ENCODE measurements at regions not wholly inside any gene's neighbourhood (a gene's known extent, or its start where the extent isn't known, plus 50 kb on each side); places are given as distances from the start of the nearest gene placed in this dataset.

DNA sequence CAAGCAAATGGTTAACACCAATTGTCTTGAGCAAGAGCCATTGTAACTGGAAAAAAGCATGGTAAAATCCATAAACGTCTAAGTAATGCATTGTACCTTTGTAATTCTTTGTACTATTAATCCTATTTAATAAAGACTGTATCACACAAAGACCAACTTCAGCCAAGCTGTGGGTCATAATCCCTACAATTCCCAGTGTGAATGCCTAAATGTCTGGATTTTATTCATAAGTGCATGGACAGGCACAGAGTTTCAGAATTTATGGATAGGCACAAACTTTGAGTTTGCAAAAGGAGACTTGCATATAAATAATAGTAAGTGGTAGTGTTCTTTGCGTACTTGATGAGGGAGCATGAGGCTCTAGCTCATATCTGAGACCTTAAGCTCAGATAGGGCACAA, 1280.2 kb upstream of the WWC1 start:
- Histone ChIP-seq H3K27ac (ENCODE audit: insufficient read depth, low read depth, low read length, poor library complexity, severe bottlenecking) (no peak overlapping the region), H3K4me3 (ENCODE audit: insufficient read depth, low read depth, low read length) (no peak overlapping the region), H3K4me1 (ENCODE audit: control insufficient read depth, insufficient read depth, low read length) (no peaks in the 10 kb centered on the region), H3K27me3 (ENCODE audit: control insufficient read depth, insufficient read depth, low read length, poor library complexity, severe bottlenecking) (no peaks in the 10 kb centered on the region), H3K9me3 (ENCODE audit: control insufficient read depth, low read length) (no peaks in the 10 kb centered on the region), H3K36me3 (ENCODE audit: control insufficient read depth, insufficient read depth, low read length) (no peaks in the 10 kb centered on the region)
- WGBS, 2 experiments: 93 to 96% methylated on average over 1 to 2 of the region's 2 CpGs

DNA sequence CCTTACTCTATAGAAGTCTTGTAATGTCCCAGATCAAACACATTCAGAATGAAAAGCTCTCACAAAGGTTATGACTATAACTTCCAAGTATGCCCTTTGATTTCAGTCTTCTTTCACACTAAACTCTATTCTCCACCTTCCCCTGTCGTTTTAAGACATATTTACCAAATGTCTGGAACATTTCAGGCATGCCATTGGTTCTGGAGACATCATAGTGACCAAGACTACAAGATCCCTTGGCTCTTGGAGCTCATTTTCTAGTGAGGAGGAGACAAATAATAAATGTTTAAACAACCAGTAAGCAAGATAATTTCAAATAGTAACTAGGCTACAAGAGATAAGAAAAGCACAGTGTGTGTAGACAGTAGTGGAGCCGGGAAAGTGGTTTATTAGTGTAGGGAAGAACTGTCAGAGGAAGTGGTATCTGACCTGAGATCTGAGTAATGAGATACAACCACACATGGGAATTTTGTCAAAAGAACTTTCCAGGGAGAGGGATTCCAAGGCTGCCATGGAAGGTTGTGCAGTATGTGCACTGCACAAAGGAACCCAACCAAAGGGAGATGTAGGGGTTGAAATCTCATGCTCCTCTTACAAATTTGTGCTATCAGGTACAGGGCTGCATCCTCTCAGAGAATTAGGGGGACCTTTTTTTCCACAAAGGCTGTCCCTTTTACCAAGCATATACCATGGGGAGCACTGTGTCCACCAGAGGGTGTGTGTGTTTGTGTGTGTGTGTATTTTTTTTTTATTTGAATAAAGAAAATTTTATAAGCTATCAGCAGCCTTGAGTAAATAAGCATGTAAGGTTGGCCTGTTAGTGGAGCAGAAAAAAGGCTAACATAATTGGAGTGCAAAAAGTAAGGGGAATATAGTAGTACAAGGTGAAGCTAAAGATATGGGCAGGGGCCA, 1279.1 kb upstream of the WWC1 start:
- H3K4me3 ChIP-seq (ENCODE audit: insufficient read depth, low read depth, low read length): no peak overlapping the region
- H3K4me1 ChIP-seq (ENCODE audit: control insufficient read depth, insufficient read depth, low read length): no peaks in the 10 kb centered on the region
- 71 to 76% methylated on average over 2 of the region's 2 CpGs for WGBS, 2 experiments
- no peaks in the 10 kb centered on the region for H3K27me3 ChIP-seq (ENCODE audit: control insufficient read depth, insufficient read depth, low read length, poor library complexity, severe bottlenecking)
- no peaks in the 10 kb centered on the region for H3K36me3 ChIP-seq (ENCODE audit: control insufficient read depth, insufficient read depth, low read length)
- H3K9me3 ChIP-seq (ENCODE audit: control insufficient read depth, low read length): no peaks in the 10 kb centered on the region
- no peak overlapping the region for H3K27ac ChIP-seq (ENCODE audit: insufficient read depth, low read depth, low read length, poor library complexity, severe bottlenecking)

DNA sequence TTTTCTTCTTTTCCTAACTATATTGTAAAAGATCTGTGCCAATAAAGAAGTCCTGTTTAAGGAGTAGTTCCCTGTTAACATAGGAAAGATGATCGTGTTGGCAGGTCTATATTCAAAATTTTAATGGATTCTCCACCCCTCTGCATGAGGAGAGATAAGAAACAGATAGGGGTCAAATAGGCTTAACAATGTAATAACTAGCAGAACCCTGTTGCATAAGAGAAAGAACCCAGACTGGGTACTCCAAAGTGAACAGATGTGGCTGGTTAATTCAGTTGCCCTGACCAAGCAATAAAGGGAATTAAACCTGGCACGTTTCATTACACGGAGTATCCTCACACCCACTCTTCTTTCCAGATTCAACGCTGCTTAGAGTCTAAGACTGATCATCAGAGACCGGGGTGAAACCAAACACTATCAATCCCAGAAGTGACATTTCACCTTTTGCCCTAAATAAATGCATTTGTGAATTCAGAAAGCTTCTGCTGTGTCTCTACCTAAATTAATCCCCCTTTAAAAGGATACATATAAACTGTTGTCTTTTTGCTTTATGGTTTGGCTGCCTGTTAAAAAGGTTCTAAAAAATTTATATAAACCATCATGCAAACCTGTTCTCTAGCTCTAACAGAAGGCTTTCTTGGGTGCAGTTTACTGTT, 1276.9 kb upstream of the WWC1 start:
- no peaks in the 10 kb centered on the region for H3K9me3 ChIP-seq (ENCODE audit: control insufficient read depth, low read length)
- H3K27me3 ChIP-seq (ENCODE audit: control insufficient read depth, insufficient read depth, low read length, poor library complexity, severe bottlenecking): no peaks in the 10 kb centered on the region
- no peaks in the 10 kb centered on the region for H3K4me1 ChIP-seq (ENCODE audit: control insufficient read depth, insufficient read depth, low read length)
- H3K36me3 ChIP-seq (ENCODE audit: control insufficient read depth, insufficient read depth, low read length): no peaks in the 10 kb centered on the region
- H3K27ac ChIP-seq (ENCODE audit: insufficient read depth, low read depth, low read length, poor library complexity, severe bottlenecking): no peak overlapping the region
- WGBS, 2 experiments: 87 to 92% methylated on average over 5 of the region's 5 CpGs
- no peak overlapping the region for H3K4me3 ChIP-seq (ENCODE audit: insufficient read depth, low read depth, low read length)

DNA sequence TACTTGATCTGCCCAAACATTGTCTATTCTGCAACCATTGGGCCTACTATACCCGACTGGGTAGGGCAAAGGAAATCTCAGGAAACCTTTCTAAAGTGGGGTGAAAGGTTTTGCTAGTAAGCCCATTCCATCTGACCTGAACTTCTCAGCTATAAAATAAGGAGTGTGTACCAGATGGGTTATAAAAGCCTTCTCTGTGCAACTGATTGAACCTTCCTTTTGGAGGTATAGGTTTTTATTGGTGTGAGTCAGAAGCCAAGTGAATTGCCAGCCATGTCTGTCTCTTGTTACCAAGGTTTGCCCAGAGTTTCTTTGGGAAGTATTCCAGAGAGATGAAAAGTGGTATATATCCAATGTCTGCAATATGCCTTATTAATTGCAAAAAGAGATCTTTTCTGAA, 1271.0 kb upstream of the WWC1 start:
- Histone ChIP-seq H3K27ac (ENCODE audit: insufficient read depth, low read depth, low read length, poor library complexity, severe bottlenecking) (no peak overlapping the region), H3K9me3 (ENCODE audit: control insufficient read depth, low read length) (no peaks in the 10 kb centered on the region), H3K4me1 (ENCODE audit: control insufficient read depth, insufficient read depth, low read length) (no peaks in the 10 kb centered on the region), H3K36me3 (ENCODE audit: control insufficient read depth, insufficient read depth, low read length) (no peaks in the 10 kb centered on the region), H3K4me3 (ENCODE audit: insufficient read depth, low read depth, low read length) (no peak overlapping the region), H3K27me3 (ENCODE audit: control insufficient read depth, insufficient read depth, low read length, poor library complexity, severe bottlenecking) (no peaks in the 10 kb centered on the region)
- WGBS, 2 experiments: 86 to 89% methylated on average over 1 of the region's 1 CpG

DNA sequence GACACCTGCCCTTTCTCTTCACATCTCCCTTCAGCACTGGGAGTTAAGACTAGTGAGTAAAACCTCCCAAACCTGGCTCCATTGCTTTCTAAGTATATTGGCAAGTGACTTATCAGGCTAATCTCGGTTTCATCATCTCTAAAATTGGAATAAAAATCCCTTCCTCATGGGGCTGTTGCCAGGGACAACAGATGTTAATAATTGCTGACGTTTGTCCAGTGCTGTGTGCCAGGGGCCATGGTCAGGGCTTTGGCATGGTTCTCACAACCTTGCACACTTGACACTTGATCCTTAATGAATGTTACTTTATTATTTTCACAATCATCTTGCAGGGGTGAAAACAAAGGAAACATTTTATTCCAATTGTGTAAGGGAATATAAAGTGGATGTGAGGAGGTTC, 1262.0 kb upstream of the WWC1 start:
- no peaks in the 10 kb centered on the region for H3K9me3 ChIP-seq (ENCODE audit: control insufficient read depth, low read length)
- H3K4me1 ChIP-seq (ENCODE audit: control insufficient read depth, insufficient read depth, low read length): no peaks in the 10 kb centered on the region
- H3K4me3 ChIP-seq (ENCODE audit: insufficient read depth, low read depth, low read length): no peak overlapping the region
- 83 to 92% methylated on average over 2 of the region's 2 CpGs for WGBS, 2 experiments
- H3K36me3 ChIP-seq (ENCODE audit: control insufficient read depth, insufficient read depth, low read length): no peaks in the 10 kb centered on the region
- no peak overlapping the region for H3K27ac ChIP-seq (ENCODE audit: insufficient read depth, low read depth, low read length, poor library complexity, severe bottlenecking)
- H3K27me3 ChIP-seq (ENCODE audit: control insufficient read depth, insufficient read depth, low read length, poor library complexity, severe bottlenecking): no peaks in the 10 kb centered on the region

DNA sequence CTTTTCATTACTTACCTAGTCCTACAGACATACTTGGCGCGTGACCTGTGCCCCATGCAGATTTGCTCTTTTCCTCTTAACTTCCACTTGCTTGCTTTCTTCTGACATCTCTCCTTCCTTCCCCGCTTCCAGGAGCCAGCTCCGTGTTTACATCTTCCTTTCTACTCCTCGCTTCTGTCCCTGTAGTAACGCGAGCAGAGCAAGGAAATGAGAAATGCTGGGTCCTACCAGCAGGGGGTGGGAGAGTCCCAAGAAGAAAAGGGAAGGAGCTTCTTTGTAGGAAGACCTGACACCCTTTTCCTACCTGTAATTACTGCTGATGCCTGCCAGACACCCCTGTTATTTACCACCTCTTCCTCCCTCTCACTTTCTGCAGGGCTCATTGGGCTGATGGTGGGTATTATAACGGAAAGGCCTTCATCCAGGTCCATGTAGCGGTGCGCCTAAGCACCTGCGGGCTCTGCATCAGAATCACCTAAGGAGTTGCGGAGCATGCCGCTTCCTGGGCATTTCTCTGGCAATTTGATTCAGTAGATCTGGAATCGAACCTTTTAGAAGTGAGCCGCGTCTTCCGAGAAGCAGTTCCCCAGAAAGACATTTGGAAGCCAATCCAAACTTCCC, 1260.8 kb upstream of the WWC1 start:
- no peaks in the 10 kb centered on the region for H3K4me1 ChIP-seq (ENCODE audit: control insufficient read depth, insufficient read depth, low read length)
- 82 to 88% methylated on average over 14 to 17 of the region's 17 CpGs for WGBS, 2 experiments
- no peaks in the 10 kb centered on the region for H3K9me3 ChIP-seq (ENCODE audit: control insufficient read depth, low read length)
- H3K36me3 ChIP-seq (ENCODE audit: control insufficient read depth, insufficient read depth, low read length): no peaks in the 10 kb centered on the region
- no peaks in the 10 kb centered on the region for H3K27me3 ChIP-seq (ENCODE audit: control insufficient read depth, insufficient read depth, low read length, poor library complexity, severe bottlenecking)
- H3K27ac ChIP-seq (ENCODE audit: insufficient read depth, low read depth, low read length, poor library complexity, severe bottlenecking): no peak overlapping the region
- H3K4me3 ChIP-seq (ENCODE audit: insufficient read depth, low read depth, low read length): no peak overlapping the region

DNA sequence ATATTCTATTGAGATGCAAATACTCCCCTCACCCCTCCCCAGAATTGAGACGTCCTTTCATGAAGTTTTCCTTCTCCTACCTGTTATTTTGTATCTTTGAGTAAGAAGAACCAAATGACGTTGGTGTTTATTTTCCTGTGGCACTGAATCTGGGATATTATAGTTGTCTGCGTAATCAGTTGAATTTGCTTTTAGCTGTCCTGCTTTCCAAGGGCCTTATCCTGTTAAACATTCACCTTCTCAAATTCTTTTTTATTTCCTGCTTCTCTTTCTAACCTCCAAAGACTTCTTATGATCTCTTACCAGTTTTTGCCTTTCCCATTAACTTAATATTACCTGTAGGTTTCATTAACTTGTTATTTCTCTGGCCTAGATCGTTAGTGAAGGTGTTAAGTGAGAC, 1254.9 kb upstream of the WWC1 start:
- 89 to 95% methylated on average over 2 to 4 of the region's 4 CpGs for WGBS, 2 experiments
- no peak overlapping the region for H3K4me3 ChIP-seq (ENCODE audit: insufficient read depth, low read depth, low read length)
- no peaks in the 10 kb centered on the region for H3K36me3 ChIP-seq (ENCODE audit: control insufficient read depth, insufficient read depth, low read length)

DNA sequence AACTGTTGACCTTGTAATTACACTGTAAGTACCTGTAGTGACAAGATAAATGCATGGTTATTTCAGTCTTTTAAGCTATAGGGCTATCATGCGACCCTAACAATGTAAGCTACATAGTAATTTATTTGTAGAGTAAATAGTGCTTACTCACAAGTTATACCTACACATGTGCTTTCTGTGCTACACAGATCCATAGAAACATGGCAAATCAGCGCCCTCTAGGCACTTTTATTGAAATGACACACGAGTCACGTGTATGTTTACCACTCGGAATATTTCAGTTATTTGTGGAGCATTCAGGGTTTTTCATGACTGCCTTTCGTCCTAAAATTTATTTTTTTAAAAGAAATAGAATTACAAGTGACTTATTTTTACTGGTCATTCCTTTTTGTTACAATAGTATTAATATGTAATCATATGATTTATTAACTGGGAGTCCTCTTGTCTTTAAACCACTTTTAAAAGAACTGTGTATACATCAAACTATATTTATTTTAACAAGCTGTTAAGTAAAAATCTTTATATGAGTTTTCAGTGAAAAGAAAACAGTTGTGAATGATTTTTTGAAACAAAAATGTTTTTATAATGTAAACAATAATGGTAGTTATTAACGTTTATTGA, 1242.3 kb upstream of the WWC1 start:
- WGBS, 2 experiments: 33 to 56% methylated on average over 4 to 6 of the region's 7 CpGs
- H3K4me1 ChIP-seq (ENCODE audit: control insufficient read depth, insufficient read depth, low read length): no peaks in the 10 kb centered on the region
- no peaks in the 10 kb centered on the region for H3K36me3 ChIP-seq (ENCODE audit: control insufficient read depth, insufficient read depth, low read length)
- H3K27ac ChIP-seq (ENCODE audit: insufficient read depth, low read depth, low read length, poor library complexity, severe bottlenecking): no peak overlapping the region
- no peaks in the 10 kb centered on the region for H3K27me3 ChIP-seq (ENCODE audit: control insufficient read depth, insufficient read depth, low read length, poor library complexity, severe bottlenecking)
- no peak overlapping the region for H3K4me3 ChIP-seq (ENCODE audit: insufficient read depth, low read depth, low read length)
- no peaks in the 10 kb centered on the region for H3K9me3 ChIP-seq (ENCODE audit: control insufficient read depth, low read length)

More for the DNA sequence above, 1254.9 kb upstream of the WWC1 start:
- Histone ChIP-seq H3K9me3 (ENCODE audit: control insufficient read depth, low read length) (no peaks in the 10 kb centered on the region), H3K4me1 (ENCODE audit: control insufficient read depth, insufficient read depth, low read length) (no peaks in the 10 kb centered on the region), H3K27me3 (ENCODE audit: control insufficient read depth, insufficient read depth, low read length, poor library complexity, severe bottlenecking) (no peaks in the 10 kb centered on the region), H3K27ac (ENCODE audit: insufficient read depth, low read depth, low read length, poor library complexity, severe bottlenecking) (no peak overlapping the region)

DNA sequence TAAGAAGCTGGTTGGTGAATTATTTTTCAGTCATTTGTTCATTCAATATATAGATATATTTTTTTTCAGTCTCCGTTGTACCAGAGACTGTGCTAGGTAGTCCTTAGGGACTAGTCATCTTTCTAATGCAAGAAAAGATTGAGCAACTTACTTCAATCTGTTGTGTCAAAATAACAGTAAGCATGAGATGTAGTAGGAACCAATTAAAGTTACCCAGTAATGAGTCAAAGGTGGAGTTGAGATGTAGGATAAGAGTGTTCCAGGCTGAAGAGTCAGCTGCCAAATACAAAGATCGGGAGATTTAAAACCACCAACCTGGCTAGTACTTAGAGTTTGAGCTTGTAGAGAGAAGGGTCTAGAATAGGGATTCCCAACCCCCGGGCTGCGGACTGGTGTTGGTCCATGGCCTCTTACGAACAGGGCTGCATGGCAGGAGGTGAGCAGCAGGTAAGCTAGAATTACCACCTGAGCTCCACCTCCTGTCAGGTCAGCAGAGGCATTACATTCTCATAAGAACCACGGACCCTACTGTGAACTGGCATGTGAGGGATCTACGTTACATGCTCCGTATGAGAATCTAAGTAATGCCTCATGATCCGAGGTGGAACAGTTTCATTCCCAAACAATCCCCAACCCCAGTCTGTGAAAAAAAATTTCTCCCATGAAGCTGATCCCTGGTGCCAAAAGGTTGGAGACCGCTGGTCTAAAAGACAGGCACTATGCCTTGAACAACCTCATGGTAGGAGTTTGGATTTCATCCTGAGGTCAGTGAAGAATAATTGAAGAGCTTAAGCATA, 1241.5 kb upstream of the WWC1 start:
- no peak overlapping the region for H3K4me3 ChIP-seq (ENCODE audit: insufficient read depth, low read depth, low read length)
- H3K27ac ChIP-seq (ENCODE audit: insufficient read depth, low read depth, low read length, poor library complexity, severe bottlenecking): no peak overlapping the region
- no peaks in the 10 kb centered on the region for H3K27me3 ChIP-seq (ENCODE audit: control insufficient read depth, insufficient read depth, low read length, poor library complexity, severe bottlenecking)
- H3K9me3 ChIP-seq (ENCODE audit: control insufficient read depth, low read length): no peaks in the 10 kb centered on the region
- H3K4me1 ChIP-seq (ENCODE audit: control insufficient read depth, insufficient read depth, low read length): no peaks in the 10 kb centered on the region
- WGBS, 2 experiments: 91 to 95% methylated on average over 10 of the region's 10 CpGs
- no peaks in the 10 kb centered on the region for H3K36me3 ChIP-seq (ENCODE audit: control insufficient read depth, insufficient read depth, low read length)

Measured in ectodermal cell (in vitro differentiated cells).